ENCODE measurements at regions not wholly inside any gene's neighbourhood (a gene's known extent, or its start where the extent isn't known, plus 50 kb on each side); places are given as distances from the start of the nearest gene placed in this dataset.

- no peak for DNase-seq
These were observed 100.1 kb upstream of the PARD3B start for GRCh38 chr2:204445149-204445548.

GRCh38 chr2:204447722-204448121 is 97.6 kb upstream of the PARD3B start:
- DNase-seq: no peak

- DNase-seq: no peak
These were observed 95.3 kb upstream of the PARD3B start for GRCh38 chr2:204449977-204450376.

- no peak for DNase-seq
These were observed 93.5 kb upstream of the PARD3B start for GRCh38 chr2:204451766-204452165.

GRCh38 chr2:204452464-204453023 is 92.7 kb upstream of the PARD3B start:
- DNase-seq: no peak

GRCh38 chr2:204453730-204454167 is 91.5 kb upstream of the PARD3B start:
- no peak for DNase-seq

- DNase-seq: no peak
These were observed 90.4 kb upstream of the PARD3B start for GRCh38 chr2:204454672-204455380.

GRCh38 chr2:204468746-204469429 is 76.4 kb upstream of the PARD3B start:
- no peak for DNase-seq

- DNase-seq: no peak
These were observed 75.1 kb upstream of the PARD3B start for GRCh38 chr2:204470178-204470620.

GRCh38 chr2:204470621-204471196 is 74.6 kb upstream of the PARD3B start:
- DNase-seq: no peak

GRCh38 chr2:204472375-204472774 is 72.9 kb upstream of the PARD3B start:
- DNase-seq: no peak

GRCh38 chr2:204473224-204473623 is 72.1 kb upstream of the PARD3B start:
- no peak for DNase-seq

GRCh38 chr2:204475399-204475798 is 69.9 kb upstream of the PARD3B start:
- no peak for DNase-seq

- no peak for DNase-seq
These were observed 67.8 kb upstream of the PARD3B start for GRCh38 chr2:204477358-204477950.

- no peak for DNase-seq
These were observed 65.7 kb upstream of the PARD3B start for GRCh38 chr2:204479557-204479956.

- no peak for DNase-seq
These were observed 64.6 kb upstream of the PARD3B start for GRCh38 chr2:204480676-204481075.

GRCh38 chr2:204483608-204484081 is 61.6 kb upstream of the PARD3B start:
- no peak for DNase-seq

- no peak for DNase-seq
These were observed 59.0 kb upstream of the PARD3B start for GRCh38 chr2:204486321-204486720.

GRCh38 chr2:204486805-204487204 is 58.5 kb upstream of the PARD3B start:
- no peak for DNase-seq

GRCh38 chr2:204487447-204488229 is 57.6 kb upstream of the PARD3B start:
- DNase-seq: no peak

GRCh38 chr2:204491528-204491927 is 53.7 kb upstream of the PARD3B start:
- no peak for DNase-seq

GRCh38 chr2:204492417-204492816 is 52.9 kb upstream of the PARD3B start:
- no peak for DNase-seq

Data from activated CD8-positive, alpha-beta memory T cell treated with anti-CD3 and anti-CD28 coated beads, Interleukin-2, amount 50 U/mL, for 4 hours (primary cell).